ENCODE measurements at regions not wholly inside any gene's neighbourhood (a gene's known extent, or its start where the extent isn't known, plus 50 kb on each side); places are given as distances from the start of the nearest gene placed in this dataset.
"Not testable (repeated sequence)": the region's sequence is repeated elsewhere in the genome, so short reads cannot be mapped to it uniquely, and the experiment has no call there.

DNA sequence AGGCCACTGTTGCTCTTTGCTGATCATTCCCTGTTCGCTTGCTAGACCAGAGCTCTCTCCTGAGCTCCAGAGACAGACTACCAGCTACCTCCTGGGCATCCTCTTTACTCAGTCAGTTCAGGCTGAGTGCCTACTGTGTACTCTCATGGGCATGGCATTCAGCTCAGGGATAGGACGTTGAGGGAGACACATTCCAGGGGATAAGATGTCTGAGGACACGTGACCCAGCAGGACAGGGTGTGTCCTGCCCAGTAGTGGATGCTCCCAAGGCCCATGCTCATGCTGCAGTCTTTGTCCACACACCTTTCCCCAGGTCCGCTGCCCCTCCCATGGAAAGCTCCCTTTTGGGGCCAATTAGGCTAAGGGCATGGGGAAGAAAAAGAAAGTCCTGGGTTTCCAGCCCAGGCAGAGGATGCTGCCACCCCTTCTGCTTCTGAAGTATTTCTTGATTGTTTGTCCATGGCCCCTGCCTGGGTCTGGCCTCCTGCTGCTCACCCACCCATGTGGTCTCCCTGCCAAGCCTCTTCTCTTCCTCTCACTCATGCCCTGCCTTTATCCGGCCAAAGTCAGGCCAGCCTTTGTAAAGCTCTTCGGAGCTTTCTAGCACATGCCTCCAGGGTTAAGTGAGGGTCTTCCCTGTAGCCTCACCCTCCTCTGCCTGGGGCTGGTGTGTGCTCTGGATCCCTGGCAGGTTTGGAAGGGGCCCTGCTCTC is 60.5 kb upstream of the PITX1 start:
- H3K4me1 ChIP-seq (ENCODE audit: control insufficient read depth, extremely low read depth, insufficient read depth, low read length), result no peaks in the 10 kb centered on the region
- H3K9me1 ChIP-seq (ENCODE audit: control insufficient read depth, extremely low read depth, insufficient read depth, low read length), result no peaks in the 10 kb centered on the region
- DNase-seq (ENCODE audit: low read depth, low spot score) (no peak), FAIRE-seq (no peak)
- H3K9ac ChIP-seq (ENCODE audit: control insufficient read depth, extremely low read depth, insufficient read depth, low read length), result no peak overlapping the region
- dilution Hi-C loops (cut with MboI; ENCODE audit: extremely low pct_ligation_motif_present, low sequenced_read_pairs), result no loop called here
- H3K27me3 ChIP-seq (ENCODE audit: control insufficient read depth, extremely low read depth, insufficient read depth, low read length), result peaks cover 25% of the 10 kb centered on the region
- H2AFZ ChIP-seq (ENCODE audit: control insufficient read depth, low read length), result no peak overlapping the region
- H3K4me3 ChIP-seq (ENCODE audit: control insufficient read depth in 2 of 3, extremely low read depth in 1 of 3, insufficient read depth in 2 of 3, low read depth in 1 of 3, low read length in 3 of 3), result no peak overlapping the region
- H3K9me3 ChIP-seq (ENCODE audit: control insufficient read depth, low read depth, low read length), result no peaks in the 10 kb centered on the region
- H4K20me1 ChIP-seq (ENCODE audit: control insufficient read depth, extremely low read depth, insufficient read depth, low read length), result no peaks in the 10 kb centered on the region
- no peak for TF ChIP-seq EZH2 (IDR thresholded peaks at IDR 0.05; ENCODE audit: low read length)
- TF ChIP-seq, protein P1, sequence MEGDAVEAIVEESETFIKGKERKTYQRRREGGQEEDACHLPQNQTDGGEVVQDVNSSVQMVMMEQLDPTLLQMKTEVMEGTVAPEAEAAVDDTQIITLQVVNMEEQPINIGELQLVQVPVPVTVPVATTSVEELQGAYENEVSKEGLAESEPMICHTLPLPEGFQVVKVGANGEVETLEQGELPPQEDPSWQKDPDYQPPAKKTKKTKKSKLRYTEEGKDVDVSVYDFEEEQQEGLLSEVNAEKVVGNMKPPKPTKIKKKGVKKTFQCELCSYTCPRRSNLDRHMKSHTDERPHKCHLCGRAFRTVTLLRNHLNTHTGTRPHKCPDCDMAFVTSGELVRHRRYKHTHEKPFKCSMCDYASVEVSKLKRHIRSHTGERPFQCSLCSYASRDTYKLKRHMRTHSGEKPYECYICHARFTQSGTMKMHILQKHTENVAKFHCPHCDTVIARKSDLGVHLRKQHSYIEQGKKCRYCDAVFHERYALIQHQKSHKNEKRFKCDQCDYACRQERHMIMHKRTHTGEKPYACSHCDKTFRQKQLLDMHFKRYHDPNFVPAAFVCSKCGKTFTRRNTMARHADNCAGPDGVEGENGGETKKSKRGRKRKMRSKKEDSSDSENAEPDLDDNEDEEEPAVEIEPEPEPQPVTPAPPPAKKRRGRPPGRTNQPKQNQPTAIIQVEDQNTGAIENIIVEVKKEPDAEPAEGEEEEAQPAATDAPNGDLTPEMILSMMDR (optimal IDR thresholded peaks at IDR 0.05 in 1 of 3, IDR thresholded peaks at IDR 0.05 in 1 of 3, conservative IDR thresholded peaks at IDR 0.05 in 1 of 3; ENCODE audit: extremely low read depth in 1 of 3, insufficient read depth in 2 of 3, low read length in 3 of 3), result no peak
- H3K4me2 ChIP-seq (ENCODE audit: control insufficient read depth, extremely low read depth, insufficient read depth, low read depth, low read length), result no peak overlapping the region
- H3K36me3 ChIP-seq (ENCODE audit: control insufficient read depth in 2 of 2, extremely low read depth in 1 of 2, insufficient read depth in 2 of 2, low read length in 2 of 2), result no peaks in the 10 kb centered on the region
- H3K79me2 ChIP-seq (ENCODE audit: control insufficient read depth, insufficient read depth, low read length), result no peaks in the 10 kb centered on the region
- H3K27ac ChIP-seq (ENCODE audit: control insufficient read depth, insufficient read depth, low read length), result no peak overlapping the region

DNA sequence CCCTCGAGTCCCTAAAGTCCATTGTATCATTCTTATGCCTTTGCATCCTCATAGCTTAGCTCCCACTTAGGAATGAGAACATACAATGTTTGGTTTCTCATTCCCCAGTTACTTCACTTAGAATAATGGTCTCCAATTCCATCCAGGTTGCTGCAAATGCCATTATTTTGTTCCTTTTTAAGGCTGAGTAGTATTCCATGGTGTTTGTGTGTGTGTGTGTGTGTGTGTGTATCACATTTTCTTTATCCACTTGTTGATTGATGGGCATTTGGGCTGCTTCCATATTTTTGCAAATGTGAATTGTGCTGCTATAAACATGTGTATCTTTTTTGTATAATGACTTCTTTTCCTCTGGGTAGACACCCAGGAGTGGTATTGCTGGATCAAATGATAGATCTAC is 59.5 kb upstream of the PITX1 start:
- H3K9me1 ChIP-seq (ENCODE audit: control insufficient read depth, extremely low read depth, insufficient read depth, low read length); H2AFZ ChIP-seq (ENCODE audit: control insufficient read depth, low read length); H3K9ac ChIP-seq (ENCODE audit: control insufficient read depth, extremely low read depth, insufficient read depth, low read length); H3K79me2 ChIP-seq (ENCODE audit: control insufficient read depth, insufficient read depth, low read length); FAIRE-seq; H3K4me1 ChIP-seq (ENCODE audit: control insufficient read depth, extremely low read depth, insufficient read depth, low read length); H3K27ac ChIP-seq (ENCODE audit: control insufficient read depth, insufficient read depth, low read length); H4K20me1 ChIP-seq (ENCODE audit: control insufficient read depth, extremely low read depth, insufficient read depth, low read length); H3K4me3 ChIP-seq (ENCODE audit: control insufficient read depth in 2 of 3, extremely low read depth in 1 of 3, insufficient read depth in 2 of 3, low read depth in 1 of 3, low read length in 3 of 3); dilution Hi-C loops (cut with MboI; ENCODE audit: extremely low pct_ligation_motif_present, low sequenced_read_pairs); H3K36me3 ChIP-seq (ENCODE audit: control insufficient read depth in 2 of 2, extremely low read depth in 1 of 2, insufficient read depth in 2 of 2, low read length in 2 of 2); H3K9me3 ChIP-seq (ENCODE audit: control insufficient read depth, low read depth, low read length); DNase-seq (ENCODE audit: low read depth, low spot score); H3K4me2 ChIP-seq (ENCODE audit: control insufficient read depth, extremely low read depth, insufficient read depth, low read depth, low read length): not testable (repeated sequence)
- H3K27me3 ChIP-seq (ENCODE audit: control insufficient read depth, extremely low read depth, insufficient read depth, low read length), result peaks cover 25% of the 10 kb centered on the region

DNA sequence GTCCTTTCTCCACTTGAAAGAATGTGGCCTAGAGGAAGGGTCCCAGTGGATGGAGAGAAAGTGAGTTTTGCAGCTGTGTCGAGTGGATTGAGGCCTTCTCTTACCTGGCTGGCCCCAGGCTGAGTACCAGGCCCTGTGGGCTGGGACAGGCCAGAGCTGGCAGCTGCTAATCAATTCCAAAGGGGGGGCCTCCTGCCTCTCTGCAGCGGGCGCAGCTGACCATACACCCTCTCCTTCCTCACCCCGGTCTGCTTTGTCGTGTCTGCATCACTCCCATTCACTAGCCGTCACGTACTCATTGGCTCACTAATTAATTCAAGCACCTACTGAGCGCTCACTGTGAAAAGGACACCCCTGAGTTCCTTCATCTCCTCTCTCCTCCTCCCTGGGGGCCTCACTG is 58.4 kb upstream of the PITX1 start:
- no peaks in the 10 kb centered on the region for H3K79me2 ChIP-seq (ENCODE audit: control insufficient read depth, insufficient read depth, low read length)
- DNase-seq (ENCODE audit: low read depth, low spot score) (no peak), FAIRE-seq (no peak)
- H3K9me1 ChIP-seq (ENCODE audit: control insufficient read depth, extremely low read depth, insufficient read depth, low read length), result no peaks in the 10 kb centered on the region
- no peak overlapping the region for H3K27ac ChIP-seq (ENCODE audit: control insufficient read depth, insufficient read depth, low read length)
- no peak overlapping the region for H2AFZ ChIP-seq (ENCODE audit: control insufficient read depth, low read length)
- TF ChIP-seq, protein P1 (optimal IDR thresholded peaks at IDR 0.05 in 1 of 3, IDR thresholded peaks at IDR 0.05 in 1 of 3, conservative IDR thresholded peaks at IDR 0.05 in 1 of 3; ENCODE audit: extremely low read depth in 1 of 3, insufficient read depth in 2 of 3, low read length in 3 of 3), result no peak
- TF ChIP-seq EZH2 (IDR thresholded peaks at IDR 0.05; ENCODE audit: low read length), result no peak
- dilution Hi-C loops (cut with MboI; ENCODE audit: extremely low pct_ligation_motif_present, low sequenced_read_pairs), result no loop called here
- H3K9ac ChIP-seq (ENCODE audit: control insufficient read depth, extremely low read depth, insufficient read depth, low read length), result no peak overlapping the region
- H3K4me2 ChIP-seq (ENCODE audit: control insufficient read depth, extremely low read depth, insufficient read depth, low read depth, low read length), result no peak overlapping the region
- H3K4me3 ChIP-seq (ENCODE audit: control insufficient read depth in 2 of 3, extremely low read depth in 1 of 3, insufficient read depth in 2 of 3, low read depth in 1 of 3, low read length in 3 of 3), result no peak overlapping the region
- H3K4me1 ChIP-seq (ENCODE audit: control insufficient read depth, extremely low read depth, insufficient read depth, low read length), result no peaks in the 10 kb centered on the region
- H3K36me3 ChIP-seq (ENCODE audit: control insufficient read depth in 2 of 2, extremely low read depth in 1 of 2, insufficient read depth in 2 of 2, low read length in 2 of 2), result no peaks in the 10 kb centered on the region
- H4K20me1 ChIP-seq (ENCODE audit: control insufficient read depth, extremely low read depth, insufficient read depth, low read length), result no peaks in the 10 kb centered on the region
- H3K9me3 ChIP-seq (ENCODE audit: control insufficient read depth, low read depth, low read length), result no peaks in the 10 kb centered on the region
- peaks cover 31% of the 10 kb centered on the region for H3K27me3 ChIP-seq (ENCODE audit: control insufficient read depth, extremely low read depth, insufficient read depth, low read length)
